ENCODE measurements at regions not wholly inside any gene's neighbourhood (a gene's known extent, or its start where the extent isn't known, plus 50 kb on each side); places are given as distances from the start of the nearest gene placed in this dataset.
"Not testable (repeated sequence)": the region's sequence is repeated elsewhere in the genome, so short reads cannot be mapped to it uniquely, and the experiment has no call there.

DNA sequence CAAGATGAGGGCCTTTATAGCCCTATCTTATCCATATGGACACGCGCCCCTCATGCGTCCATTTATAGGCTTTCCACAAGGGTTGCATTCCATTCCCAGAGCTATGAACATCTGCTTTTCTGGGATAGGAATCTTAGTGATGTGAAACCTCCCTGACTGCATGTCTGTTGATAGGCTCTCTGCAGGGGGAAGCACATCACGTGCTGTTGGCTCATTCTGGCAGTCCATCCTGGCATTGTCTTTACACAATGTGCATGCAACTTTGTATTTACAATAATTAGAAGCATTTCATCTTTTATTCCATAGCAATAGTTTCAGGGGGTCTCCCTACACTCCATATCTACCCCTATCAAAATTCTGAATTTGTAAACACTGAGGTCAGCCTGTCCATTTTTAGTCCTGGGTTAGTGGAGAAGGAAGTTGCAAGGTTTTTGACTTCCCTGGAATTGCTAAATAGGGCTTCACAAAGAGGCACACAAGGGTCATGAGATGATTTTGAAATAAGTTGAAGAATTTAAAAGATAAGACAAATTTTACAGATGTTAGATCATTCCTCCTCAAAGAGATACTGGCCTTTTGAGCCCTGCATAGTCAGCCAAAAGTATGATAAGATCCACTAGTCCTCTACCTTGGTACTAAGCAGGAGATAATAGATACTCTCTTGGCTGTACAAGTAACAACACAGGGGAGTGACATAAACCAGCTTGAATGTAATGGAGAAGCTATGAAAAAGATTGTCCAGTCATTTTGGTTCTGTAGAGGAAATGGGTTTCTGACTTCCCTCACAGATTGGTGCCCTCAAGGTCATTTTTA lies 98.7 kb upstream of the GPR141 start:
- not testable (repeated sequence) for TF ChIP-seq POLR2A, CTCF, POLR2AphosphoS5 (IDR thresholded peaks at IDR 0.05)

All from sigmoid colon (tissue), 4 donors.